ENCODE measurements at regions not wholly inside any gene's neighbourhood (a gene's known extent, or its start where the extent isn't known, plus 50 kb on each side); places are given as distances from the start of the nearest gene placed in this dataset.
"Not testable (repeated sequence)": the region's sequence is repeated elsewhere in the genome, so short reads cannot be mapped to it uniquely, and the experiment has no call there.

GRCh38 chr4:67300497-67301185 lies 244.7 kb downstream of the CENPC start:
- not testable (repeated sequence) for TF ChIP-seq CTCF (conservative IDR thresholded peaks at IDR 0.05; ENCODE audit: low read length); EZH2phosphoT487 (IDR thresholded peaks at IDR 0.05; ENCODE audit: borderline replicate concordance)
